SK-N-SH (cell line): ENCODE measurements at regions not wholly inside any gene's neighbourhood (a gene's known extent, or its start where the extent isn't known, plus 50 kb on each side); places are given as distances from the start of the nearest gene placed in this dataset.

Source experiments
- CTCF ChIA-PET: fragments of 300-600, 350-600 bp; formaldehyde crosslinking; extraction: SDS; loops from one replicate; lab custom pipeline; 2021; lab: Yijun Ruan, JAX
- POLR2A ChIA-PET: fragments of 350-600 bp; sonication (Branson Sonifier 250); formaldehyde crosslinking; extraction: SDS; loops from one replicate; lab custom pipeline; 2020; ENCODE audit warnings: antibody characterized with exemption, inconsistent platforms; lab: Yijun Ruan, JAX
- DNase-seq: peaks from one replicate; pipeline ENCODE4 v3.0.0; 2012
- H2AFZ ChIP-seq: fragments of 200-600 bp; sonication (generic); 2 replicates; pipeline ENCODE4 v1.8.1; 2016; ENCODE audit warnings: antibody characterized with exemption, mild to moderate bottlenecking, low read depth
- H3F3A ChIP-seq: fragments of 200-600 bp; sonication (generic); replicated peaks from 2 replicates; pipeline ENCODE3; 2016; ENCODE audit warnings: antibody characterized with exemption, mild to moderate bottlenecking; ENCODE audit not compliant: insufficient read depth
- H3K27ac ChIP-seq, 2 experiments: fragments of 200-500 bp in 1 of 2; fragments of 200-600 bp in 1 of 2; sonication (Bioruptor generic) in 1 of 2; sonication (generic), shearing (Covaris generic) in 1 of 2; 2 replicates each; pipeline versions ENCODE4 v1.5.1 to v1.6.1; 2014 to 2016; ENCODE audit warnings: low read depth in 2 of 2, inconsistent platforms in 1 of 2, low read length in 1 of 2, mild to moderate bottlenecking in 1 of 2, mixed read lengths in 1 of 2
- H3K27me3 ChIP-seq: fragments of 200-600 bp; sonication (generic), shearing (Covaris generic); 2 replicates; pipeline ENCODE4 v1.6.1; 2016; ENCODE audit warnings: mixed run types; ENCODE audit not compliant: insufficient read depth
- H3K36me3 ChIP-seq, 2 experiments: fragments of 200-500 bp in 1 of 2; fragments of 200-600 bp in 1 of 2; sonication (Bioruptor generic) in 1 of 2; sonication (generic) in 1 of 2; replicated peaks in 1 of 2; 2 replicates each; pipeline versions ENCODE3 to v1.5.1; 2014 to 2016; ENCODE audit warnings: low read length in 1 of 2, mild to moderate bottlenecking in 1 of 2; ENCODE audit not compliant: insufficient read depth in 2 of 2, control insufficient read depth in 1 of 2
- H3K4me1 ChIP-seq, 2 experiments: fragments of 200-500 bp in 1 of 2; fragments of 200-600 bp in 1 of 2; sonication (Bioruptor generic) in 1 of 2; sonication (generic), shearing (Covaris generic) in 1 of 2; 2 replicates each; pipeline versions ENCODE4 v1.5.1 to v1.6.1; 2014 to 2016; ENCODE audit warnings: low read depth in 1 of 2, low read length in 1 of 2, mixed run types in 1 of 2; ENCODE audit not compliant: insufficient read depth in 2 of 2, control insufficient read depth in 1 of 2
- H3K4me2 ChIP-seq: fragments of 200-600 bp; sonication (generic), shearing (Covaris generic); 2 replicates; pipeline ENCODE4 v1.6.1; 2017; ENCODE audit warnings: mixed run types
- H3K4me3 ChIP-seq, 2 experiments: fragments of 200-500 bp in 1 of 2; fragments of 200-600 bp in 1 of 2; sonication (Bioruptor generic) in 1 of 2; sonication (generic), shearing (Covaris generic) in 1 of 2; 2 replicates each; pipeline versions ENCODE4 v1.5.1 to v1.8.1; 2014 to 2016; ENCODE audit warnings: low read depth in 2 of 2, inconsistent platforms in 1 of 2, low read length in 1 of 2, mild to moderate bottlenecking in 1 of 2, mixed read lengths in 1 of 2, moderate library complexity in 1 of 2
- H3K79me2 ChIP-seq: fragments of 200-600 bp; sonication (generic); 2 replicates; pipeline ENCODE4 v1.8.1; 2017; ENCODE audit warnings: mild to moderate bottlenecking; ENCODE audit not compliant: insufficient read depth
- H3K9ac ChIP-seq: fragments of 200-600 bp; sonication (generic); 2 replicates; pipeline ENCODE4 v1.6.1; 2017; ENCODE audit warnings: mixed run types
- H3K9me2 ChIP-seq: fragments of 200-600 bp; sonication (generic); 2 replicates; pipeline ENCODE4 v1.6.1; 2017; ENCODE audit warnings: mixed run types
- H3K9me3 ChIP-seq: fragments of 200-600 bp; sonication (generic); 2 replicates; pipeline ENCODE4 v1.6.1; 2017; ENCODE audit warnings: mixed run types, mild to moderate bottlenecking, moderate library complexity
- H4K20me1 ChIP-seq: fragments of 200-600 bp; sonication (generic); 2 replicates; pipeline ENCODE4 v1.6.1; 2017; ENCODE audit warnings: mild to moderate bottlenecking, mixed run types; ENCODE audit not compliant: insufficient read depth
- EP300 ChIP-seq, 2 experiments: IDR thresholded peaks; 2 replicates each; pipeline versions ENCODE4 v1.4.0 to v1.6.1; 2012; ENCODE audit warnings: borderline replicate concordance in 1 of 2, low read depth in 1 of 2, low read length in 1 of 2
- FOXM1 ChIP-seq: IDR thresholded peaks from 2 replicates; pipeline ENCODE4 v1.4.0; 2012; ENCODE audit warnings: low read depth, mild to moderate bottlenecking
- GABPA ChIP-seq: IDR thresholded peaks from 2 replicates; pipeline ENCODE4 v1.4.0; 2012; ENCODE audit warnings: low read depth, mild to moderate bottlenecking
- GATA2 ChIP-seq: sonication (generic); formaldehyde crosslinking; IDR thresholded peaks from 2 replicates; pipeline ENCODE4 v1.5.0; 2020; ENCODE audit warnings: mild to moderate bottlenecking, missing genetic modification reagents
- MEF2A ChIP-seq: IDR thresholded peaks from 2 replicates; pipeline ENCODE4 v1.4.0; 2012; ENCODE audit warnings: low read depth, borderline replicate concordance
- MXI1 ChIP-seq: IDR thresholded peaks from 2 replicates; pipeline ENCODE4 v1.6.1; 2012; ENCODE audit warnings: mild to moderate bottlenecking, low read depth, low read length, improper control_type of control experiment
- RAD21 ChIP-seq: IDR thresholded peaks from 2 replicates; pipeline ENCODE4 v1.6.1; 2012; ENCODE audit warnings: mild to moderate bottlenecking, low read length
- RCOR1 ChIP-seq: fragments of 150-350 bp; IDR thresholded peaks from 2 replicates; pipeline ENCODE4 v1.6.1; 2017; ENCODE audit warnings: antibody characterized with exemption, low read length
- RFX5 ChIP-seq: IDR thresholded peaks from 2 replicates; pipeline ENCODE4 v1.6.1; 2012; ENCODE audit warnings: mild to moderate bottlenecking, improper control_type of control experiment, low read length
- SIN3A ChIP-seq: IDR thresholded peaks from 2 replicates; pipeline ENCODE4 v1.6.1; 2012; ENCODE audit warnings: low read depth, mild to moderate bottlenecking, low read length, moderate library complexity, borderline replicate concordance
- TCF12 ChIP-seq: IDR thresholded peaks from 2 replicates; pipeline ENCODE4 v1.4.0; 2012
- TEAD4 ChIP-seq: IDR thresholded peaks from 2 replicates; pipeline ENCODE4 v1.4.0; 2012; ENCODE audit warnings: mild to moderate bottlenecking, borderline replicate concordance; ENCODE audit not compliant: insufficient read depth
- YY1 ChIP-seq: IDR thresholded peaks from 2 replicates; pipeline ENCODE4 v1.4.0; 2012; ENCODE audit warnings: low read depth, mild to moderate bottlenecking
- WGBS: methylation state at CpG from one replicate; pipeline ENCODE4 v1.1.6; 2017; ENCODE audit warnings: low lambda C conversion rate; 5-methylcytosine and 5-hydroxymethylcytosine counted together
- TF ChIP-seq, protein P1 (sequence below): fragments of 150-350 bp; IDR thresholded peaks from 2 replicates; pipeline ENCODE4 v1.6.1; 2016; ENCODE audit warnings: mild to moderate bottlenecking, low read depth, low read length
- TF ChIP-seq, protein P2 (sequence below): IDR thresholded peaks from 2 replicates; pipeline ENCODE4; 2012
- TF ChIP-seq, protein P3 (sequence below): fragments of 150-350 bp; IDR thresholded peaks from 2 replicates; pipeline ENCODE4 v1.6.1; 2017; ENCODE audit warnings: antibody characterized with exemption, low read length, low read depth, borderline replicate concordance
- TF ChIP-seq, protein P4 (sequence below): fragments of 200-600 bp; sonication (generic); IDR thresholded peaks from 2 replicates; pipeline ENCODE4 v1.6.1; 2017; ENCODE audit warnings: antibody characterized with exemption, mild to moderate bottlenecking, moderate library complexity
- TF ChIP-seq, protein P5 (sequence below): IDR thresholded peaks from 2 replicates; pipeline ENCODE4 v1.4.0; 2012; ENCODE audit warnings: low read depth
- TF ChIP-seq, protein P6 (sequence below): IDR thresholded peaks from 2 replicates; pipeline ENCODE4 v1.6.1; 2012; ENCODE audit warnings: mild to moderate bottlenecking, low read depth, low read length, moderate library complexity

DNA sequence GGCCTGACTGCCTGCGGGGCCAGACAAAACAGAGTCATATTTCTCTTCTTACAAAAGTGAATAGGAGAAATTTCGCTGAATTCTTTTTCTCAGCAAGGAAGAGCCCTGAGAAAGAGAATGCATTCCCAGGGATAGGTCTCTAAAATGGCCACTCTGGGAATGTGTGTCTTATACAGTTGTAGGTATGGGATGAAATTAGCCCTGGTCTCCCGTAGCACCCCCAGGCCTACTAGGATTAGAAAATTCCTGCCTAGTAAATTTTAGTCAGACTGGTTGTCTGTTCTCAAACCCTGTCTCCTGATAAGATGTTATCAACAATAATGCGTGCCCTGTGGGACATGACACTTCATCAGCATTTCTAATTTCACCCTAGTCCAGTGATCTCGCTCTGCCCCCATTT is 920.1 kb downstream of the LTN1 start:
- H4K20me1 ChIP-seq: no peaks in the 10 kb centered on the region
- TF ChIP-seq TCF12 (no peak), RCOR1 (no peak), FOXM1 (no peak), TEAD4 (no peak), GATA2 (no peak), GABPA (no peak), MXI1 (no peak), EP300 (IDR thresholded peaks at IDR 0.05; ENCODE audit: borderline replicate concordance in 1 of 2, low read depth in 1 of 2, low read length in 1 of 2) (no peak), MEF2A (no peak), RAD21 (no peak), SIN3A (no peak), YY1 (no peak), RFX5 (no peak)
- TF ChIP-seq, protein P1, sequence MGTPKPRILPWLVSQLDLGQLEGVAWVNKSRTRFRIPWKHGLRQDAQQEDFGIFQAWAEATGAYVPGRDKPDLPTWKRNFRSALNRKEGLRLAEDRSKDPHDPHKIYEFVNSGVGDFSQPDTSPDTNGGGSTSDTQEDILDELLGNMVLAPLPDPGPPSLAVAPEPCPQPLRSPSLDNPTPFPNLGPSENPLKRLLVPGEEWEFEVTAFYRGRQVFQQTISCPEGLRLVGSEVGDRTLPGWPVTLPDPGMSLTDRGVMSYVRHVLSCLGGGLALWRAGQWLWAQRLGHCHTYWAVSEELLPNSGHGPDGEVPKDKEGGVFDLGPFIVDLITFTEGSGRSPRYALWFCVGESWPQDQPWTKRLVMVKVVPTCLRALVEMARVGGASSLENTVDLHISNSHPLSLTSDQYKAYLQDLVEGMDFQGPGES: no peak
- TF ChIP-seq, protein P2, sequence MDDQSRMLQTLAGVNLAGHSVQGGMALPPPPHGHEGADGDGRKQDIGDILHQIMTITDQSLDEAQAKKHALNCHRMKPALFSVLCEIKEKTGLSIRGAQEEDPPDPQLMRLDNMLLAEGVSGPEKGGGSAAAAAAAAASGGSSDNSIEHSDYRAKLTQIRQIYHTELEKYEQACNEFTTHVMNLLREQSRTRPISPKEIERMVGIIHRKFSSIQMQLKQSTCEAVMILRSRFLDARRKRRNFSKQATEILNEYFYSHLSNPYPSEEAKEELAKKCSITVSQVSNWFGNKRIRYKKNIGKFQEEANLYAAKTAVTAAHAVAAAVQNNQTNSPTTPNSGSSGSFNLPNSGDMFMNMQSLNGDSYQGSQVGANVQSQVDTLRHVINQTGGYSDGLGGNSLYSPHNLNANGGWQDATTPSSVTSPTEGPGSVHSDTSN: no peak
- TF ChIP-seq, protein P3, sequence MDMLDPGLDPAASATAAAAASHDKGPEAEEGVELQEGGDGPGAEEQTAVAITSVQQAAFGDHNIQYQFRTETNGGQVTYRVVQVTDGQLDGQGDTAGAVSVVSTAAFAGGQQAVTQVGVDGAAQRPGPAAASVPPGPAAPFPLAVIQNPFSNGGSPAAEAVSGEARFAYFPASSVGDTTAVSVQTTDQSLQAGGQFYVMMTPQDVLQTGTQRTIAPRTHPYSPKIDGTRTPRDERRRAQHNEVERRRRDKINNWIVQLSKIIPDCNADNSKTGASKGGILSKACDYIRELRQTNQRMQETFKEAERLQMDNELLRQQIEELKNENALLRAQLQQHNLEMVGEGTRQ: no peak
- TF ChIP-seq, protein P4, sequence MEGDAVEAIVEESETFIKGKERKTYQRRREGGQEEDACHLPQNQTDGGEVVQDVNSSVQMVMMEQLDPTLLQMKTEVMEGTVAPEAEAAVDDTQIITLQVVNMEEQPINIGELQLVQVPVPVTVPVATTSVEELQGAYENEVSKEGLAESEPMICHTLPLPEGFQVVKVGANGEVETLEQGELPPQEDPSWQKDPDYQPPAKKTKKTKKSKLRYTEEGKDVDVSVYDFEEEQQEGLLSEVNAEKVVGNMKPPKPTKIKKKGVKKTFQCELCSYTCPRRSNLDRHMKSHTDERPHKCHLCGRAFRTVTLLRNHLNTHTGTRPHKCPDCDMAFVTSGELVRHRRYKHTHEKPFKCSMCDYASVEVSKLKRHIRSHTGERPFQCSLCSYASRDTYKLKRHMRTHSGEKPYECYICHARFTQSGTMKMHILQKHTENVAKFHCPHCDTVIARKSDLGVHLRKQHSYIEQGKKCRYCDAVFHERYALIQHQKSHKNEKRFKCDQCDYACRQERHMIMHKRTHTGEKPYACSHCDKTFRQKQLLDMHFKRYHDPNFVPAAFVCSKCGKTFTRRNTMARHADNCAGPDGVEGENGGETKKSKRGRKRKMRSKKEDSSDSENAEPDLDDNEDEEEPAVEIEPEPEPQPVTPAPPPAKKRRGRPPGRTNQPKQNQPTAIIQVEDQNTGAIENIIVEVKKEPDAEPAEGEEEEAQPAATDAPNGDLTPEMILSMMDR: no peak
- TF ChIP-seq, protein P5, sequence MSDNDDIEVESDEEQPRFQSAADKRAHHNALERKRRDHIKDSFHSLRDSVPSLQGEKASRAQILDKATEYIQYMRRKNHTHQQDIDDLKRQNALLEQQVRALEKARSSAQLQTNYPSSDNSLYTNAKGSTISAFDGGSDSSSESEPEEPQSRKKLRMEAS: no peak
- TF ChIP-seq, protein P6, sequence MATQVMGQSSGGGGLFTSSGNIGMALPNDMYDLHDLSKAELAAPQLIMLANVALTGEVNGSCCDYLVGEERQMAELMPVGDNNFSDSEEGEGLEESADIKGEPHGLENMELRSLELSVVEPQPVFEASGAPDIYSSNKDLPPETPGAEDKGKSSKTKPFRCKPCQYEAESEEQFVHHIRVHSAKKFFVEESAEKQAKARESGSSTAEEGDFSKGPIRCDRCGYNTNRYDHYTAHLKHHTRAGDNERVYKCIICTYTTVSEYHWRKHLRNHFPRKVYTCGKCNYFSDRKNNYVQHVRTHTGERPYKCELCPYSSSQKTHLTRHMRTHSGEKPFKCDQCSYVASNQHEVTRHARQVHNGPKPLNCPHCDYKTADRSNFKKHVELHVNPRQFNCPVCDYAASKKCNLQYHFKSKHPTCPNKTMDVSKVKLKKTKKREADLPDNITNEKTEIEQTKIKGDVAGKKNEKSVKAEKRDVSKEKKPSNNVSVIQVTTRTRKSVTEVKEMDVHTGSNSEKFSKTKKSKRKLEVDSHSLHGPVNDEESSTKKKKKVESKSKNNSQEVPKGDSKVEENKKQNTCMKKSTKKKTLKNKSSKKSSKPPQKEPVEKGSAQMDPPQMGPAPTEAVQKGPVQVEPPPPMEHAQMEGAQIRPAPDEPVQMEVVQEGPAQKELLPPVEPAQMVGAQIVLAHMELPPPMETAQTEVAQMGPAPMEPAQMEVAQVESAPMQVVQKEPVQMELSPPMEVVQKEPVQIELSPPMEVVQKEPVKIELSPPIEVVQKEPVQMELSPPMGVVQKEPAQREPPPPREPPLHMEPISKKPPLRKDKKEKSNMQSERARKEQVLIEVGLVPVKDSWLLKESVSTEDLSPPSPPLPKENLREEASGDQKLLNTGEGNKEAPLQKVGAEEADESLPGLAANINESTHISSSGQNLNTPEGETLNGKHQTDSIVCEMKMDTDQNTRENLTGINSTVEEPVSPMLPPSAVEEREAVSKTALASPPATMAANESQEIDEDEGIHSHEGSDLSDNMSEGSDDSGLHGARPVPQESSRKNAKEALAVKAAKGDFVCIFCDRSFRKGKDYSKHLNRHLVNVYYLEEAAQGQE: no peak
- TF ChIP-seq, all 33 proteins: peak for 0
- Histone ChIP-seq H3K9ac (no peak overlapping the region), H3K27me3 (no peaks in the 10 kb centered on the region), H3K4me1 (peaks cover 5 to 10% of the 10 kb centered on the region in 2 experiments; a peak in 3 of 4 replicates), H3F3A (no peaks in the 10 kb centered on the region), H3K9me2 (no peaks in the 10 kb centered on the region), H3K27ac (no peak overlapping the region), H2AFZ (no peak overlapping the region), H3K79me2 (no peaks in the 10 kb centered on the region), H3K36me3 (no peaks in the 10 kb centered on the region), H3K4me3 (no peak overlapping the region), H3K9me3 (no peaks in the 10 kb centered on the region), H3K4me2 (no peak overlapping the region)
- CTCF ChIA-PET: no interaction called here
- no peak for DNase-seq
- POLR2A ChIA-PET: no interaction called here
- 62% methylated on average over 5 of the region's 5 CpGs for WGBS
